HCT116 (cell line): ENCODE measurements at regions not wholly inside any gene's neighbourhood (a gene's known extent, or its start where the extent isn't known, plus 50 kb on each side); places are given as distances from the start of the nearest gene placed in this dataset.
"Not testable (repeated sequence)": the region's sequence is repeated elsewhere in the genome, so short reads cannot be mapped to it uniquely, and the experiment has no call there.

Experiments
- ATF3 ChIP-seq: IDR thresholded peaks from 2 replicates; pipeline ENCODE4 v1.6.1; 2012
- CBX3 ChIP-seq: IDR thresholded peaks from 2 replicates; pipeline ENCODE4 v1.6.1; 2012; ENCODE audit warnings: low read depth
- CEBPB ChIP-seq: IDR thresholded peaks from 2 replicates; pipeline ENCODE4 v1.6.1; 2012; ENCODE audit warnings: low read depth
- CTCF ChIP-seq, 3 experiments: fragments of 200-600 bp in 1 of 3; sonication (generic) in 1 of 3; IDR thresholded peaks in 2 of 3; conservative IDR thresholded peaks in 1 of 3; 2 replicates each; pipeline ENCODE4 v1.5.1; 2012 to 2017; ENCODE audit warnings: low read depth in 2 of 3, low read length in 2 of 3, antibody characterized with exemption in 1 of 3, borderline replicate concordance in 1 of 3, control low read depth in 1 of 3, mild to moderate bottlenecking in 1 of 3, mixed read lengths in 1 of 3, mixed run types in 1 of 3, moderate library complexity in 1 of 3; ENCODE audit not compliant: insufficient read depth in 1 of 3
- EGR1 ChIP-seq: IDR thresholded peaks from 2 replicates; pipeline ENCODE4 v1.6.1; 2012; ENCODE audit warnings: low read depth
- EZH2 ChIP-seq: fragments of 200-600 bp; sonication (generic); IDR thresholded peaks from 2 replicates; pipeline ENCODE4 v1.6.1; 2017; ENCODE audit warnings: antibody characterized with exemption, mixed run types
- EZH2phosphoT487 ChIP-seq: fragments of 200-600 bp; IDR thresholded peaks from 2 replicates; pipeline ENCODE4 v1.6.1; 2018; ENCODE audit warnings: antibody characterized with exemption, borderline replicate concordance
- JUND ChIP-seq: IDR thresholded peaks from 2 replicates; pipeline ENCODE4 v1.6.1; 2012
- MAX ChIP-seq: IDR thresholded peaks from 2 replicates; pipeline ENCODE4 v1.6.1; 2012
- POLR2A ChIP-seq: IDR thresholded peaks from 2 replicates; pipeline ENCODE4 v1.7.0; 2011; ENCODE audit warnings: borderline replicate concordance; ENCODE audit not compliant: insufficient read depth, insufficient read length; ENCODE audit errors: extremely low read depth
- POLR2AphosphoS5 ChIP-seq: IDR thresholded peaks from 2 replicates; pipeline ENCODE4 v1.6.1; 2011; ENCODE audit warnings: mild to moderate bottlenecking, low read depth, low read length, moderate library complexity
- RAD21 ChIP-seq: IDR thresholded peaks from 2 replicates; pipeline ENCODE4 v1.6.1; 2012; ENCODE audit warnings: low read depth, mild to moderate bottlenecking
- SIN3A ChIP-seq: IDR thresholded peaks from 2 replicates; pipeline ENCODE4 v1.6.1; 2012; ENCODE audit warnings: low read depth
- SRF ChIP-seq: IDR thresholded peaks from 2 replicates; pipeline ENCODE4 v1.6.1; 2012; ENCODE audit warnings: low read depth

- TF ChIP-seq CTCF (IDR thresholded peaks at IDR 0.05 in 2 of 3, conservative IDR thresholded peaks at IDR 0.05 in 1 of 3; ENCODE audit: borderline replicate concordance in 1 of 3, insufficient read depth in 1 of 3, low read depth in 2 of 3, low read length in 2 of 3); JUND; RAD21; POLR2A; MAX; ATF3; SIN3A; CEBPB; EZH2phosphoT487; EZH2; SRF; EGR1; POLR2AphosphoS5; CBX3: not testable (repeated sequence)
Observed at GRCh38 chr11:41544902-41545301, 85.5 kb upstream of the LRRC4C start.
